ENCODE measurements at regions not wholly inside any gene's neighbourhood (a gene's known extent, or its start where the extent isn't known, plus 50 kb on each side); places are given as distances from the start of the nearest gene placed in this dataset.

DNA sequence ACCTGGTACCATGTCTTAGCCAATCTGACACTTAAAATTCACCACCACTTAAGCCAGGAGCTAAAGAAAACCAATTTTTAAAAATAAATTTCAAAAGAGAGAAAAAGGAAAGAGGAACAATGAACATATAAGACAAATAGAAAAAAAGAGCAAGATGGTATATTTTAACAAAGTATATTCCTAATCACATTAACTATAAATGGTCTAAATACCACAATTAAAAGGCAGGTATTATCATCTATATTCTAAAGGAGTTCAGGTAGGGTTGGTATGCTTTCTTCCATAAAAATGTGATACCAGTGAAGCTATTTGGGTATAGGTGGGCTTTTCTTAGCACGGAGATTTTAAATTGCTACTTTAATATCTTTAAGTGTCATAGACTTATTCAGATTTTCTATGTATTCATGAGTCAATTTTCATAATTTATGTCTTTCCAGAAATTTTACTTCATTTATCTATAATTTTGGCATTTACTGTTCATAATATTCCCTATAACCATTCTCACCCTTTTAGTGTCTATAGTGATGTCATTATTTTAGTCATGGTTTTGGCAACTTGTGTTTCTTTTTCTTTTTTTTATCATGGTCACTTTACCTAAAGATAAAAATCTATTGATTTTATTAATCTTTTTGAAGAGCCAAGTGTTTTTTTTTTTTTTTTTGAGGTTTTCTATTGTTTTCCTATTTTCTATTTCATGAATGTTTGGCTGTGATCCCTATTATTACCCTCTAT, 56.5 kb upstream of the IGLL5 start:
- Mint-ChIP-seq H3K4me3 (no peak overlapping the region), H3K4me1 (no peaks in the 10 kb centered on the region), H3K36me3 (ENCODE audit: low read depth) (no peaks in the 10 kb centered on the region), H3K9me3 (no peaks in the 10 kb centered on the region), H3K27ac (no peak overlapping the region), H3K27me3 (no peaks in the 10 kb centered on the region)
- ATAC-seq (no peak), DNase-seq (no peak)

- no peak overlapping the region for H3K4me3 Mint-ChIP-seq
- no peaks in the 10 kb centered on the region for H3K9me3 Mint-ChIP-seq
- DNase-seq (no peak), ATAC-seq (no peak)
- H3K27ac Mint-ChIP-seq: no peak overlapping the region
- no peaks in the 10 kb centered on the region for H3K27me3 Mint-ChIP-seq
- H3K36me3 Mint-ChIP-seq (ENCODE audit: low read depth): no peaks in the 10 kb centered on the region
- peaks cover 7% of the 10 kb centered on the region for H3K4me1 Mint-ChIP-seq
Measured at GRCh38 chr22:22833059-22833458, 54.6 kb upstream of the IGLL5 start.

DNA sequence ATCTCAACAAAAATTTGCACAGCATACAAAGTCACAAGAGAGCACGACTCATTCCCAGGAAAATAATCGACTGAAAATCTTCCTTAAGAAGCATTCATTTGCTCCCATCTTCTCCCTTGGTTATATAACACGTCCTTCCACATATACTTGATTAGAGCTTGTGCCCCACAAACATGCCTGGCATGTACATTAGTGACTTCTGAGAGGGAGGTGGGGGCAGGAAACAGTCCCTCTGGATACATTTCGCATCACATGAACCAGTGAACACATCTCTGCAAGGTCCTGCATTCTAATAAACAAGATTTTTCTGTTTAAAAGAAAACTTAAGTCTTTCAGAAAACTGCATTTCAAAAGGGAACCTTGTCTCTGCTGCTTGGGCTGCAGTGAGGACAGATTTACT, 54.1 kb upstream of the IGLL5 start:
- no peak for DNase-seq
- Mint-ChIP-seq H3K36me3 (ENCODE audit: low read depth) (no peaks in the 10 kb centered on the region), H3K4me1 (peaks cover 10% of the 10 kb centered on the region), H3K27ac (no peak overlapping the region), H3K27me3 (no peaks in the 10 kb centered on the region), H3K9me3 (no peaks in the 10 kb centered on the region), H3K4me3 (no peak overlapping the region)
- no peak for ATAC-seq

DNA sequence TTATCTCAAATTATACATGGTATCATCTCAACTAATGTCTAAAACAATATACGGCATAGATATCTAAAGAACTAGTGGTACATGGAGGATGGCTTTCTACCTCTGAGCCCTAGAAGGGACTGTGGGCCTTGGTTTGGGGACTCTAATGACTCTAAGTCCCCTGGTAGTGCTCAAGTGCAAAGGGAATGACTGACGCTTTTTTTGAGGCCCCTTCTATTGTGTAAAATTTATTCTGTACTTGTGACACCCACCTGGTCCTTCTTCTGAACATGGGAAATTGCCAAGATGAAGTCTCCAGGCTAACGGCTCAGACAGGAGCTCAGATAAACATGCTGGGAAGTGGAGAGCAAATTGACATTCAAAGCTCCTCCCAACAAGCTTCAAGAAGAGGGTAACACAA, 53.4 kb upstream of the IGLL5 start:
- ATAC-seq (no peak), DNase-seq (no peak)
- H3K9me3 Mint-ChIP-seq: no peaks in the 10 kb centered on the region
- no peaks in the 10 kb centered on the region for H3K27me3 Mint-ChIP-seq
- H3K4me1 Mint-ChIP-seq: peaks cover 14% of the 10 kb centered on the region
- no peaks in the 10 kb centered on the region for H3K36me3 Mint-ChIP-seq (ENCODE audit: low read depth)
- no peak overlapping the region for H3K27ac Mint-ChIP-seq
- H3K4me3 Mint-ChIP-seq: no peak overlapping the region

GRCh38 chr22:22834783-22835182, 52.8 kb upstream of the IGLL5 start:
- H3K27ac Mint-ChIP-seq: no peak overlapping the region
- no peak for ATAC-seq
- H3K4me1 Mint-ChIP-seq: peaks cover 14% of the 10 kb centered on the region
- DNase-seq: no peak
- no peaks in the 10 kb centered on the region for H3K36me3 Mint-ChIP-seq (ENCODE audit: low read depth)
- no peaks in the 10 kb centered on the region for H3K27me3 Mint-ChIP-seq
- no peaks in the 10 kb centered on the region for H3K9me3 Mint-ChIP-seq
- no peak overlapping the region for H3K4me3 Mint-ChIP-seq

GRCh38 chr22:22835242-22835641, 52.4 kb upstream of the IGLL5 start:
- Mint-ChIP-seq H3K27me3 (no peaks in the 10 kb centered on the region), H3K4me1 (peaks cover 14% of the 10 kb centered on the region), H3K27ac (no peak overlapping the region), H3K4me3 (no peak overlapping the region), H3K36me3 (ENCODE audit: low read depth) (no peaks in the 10 kb centered on the region), H3K9me3 (no peaks in the 10 kb centered on the region)
- ATAC-seq (no peak), DNase-seq (no peak)

DNA sequence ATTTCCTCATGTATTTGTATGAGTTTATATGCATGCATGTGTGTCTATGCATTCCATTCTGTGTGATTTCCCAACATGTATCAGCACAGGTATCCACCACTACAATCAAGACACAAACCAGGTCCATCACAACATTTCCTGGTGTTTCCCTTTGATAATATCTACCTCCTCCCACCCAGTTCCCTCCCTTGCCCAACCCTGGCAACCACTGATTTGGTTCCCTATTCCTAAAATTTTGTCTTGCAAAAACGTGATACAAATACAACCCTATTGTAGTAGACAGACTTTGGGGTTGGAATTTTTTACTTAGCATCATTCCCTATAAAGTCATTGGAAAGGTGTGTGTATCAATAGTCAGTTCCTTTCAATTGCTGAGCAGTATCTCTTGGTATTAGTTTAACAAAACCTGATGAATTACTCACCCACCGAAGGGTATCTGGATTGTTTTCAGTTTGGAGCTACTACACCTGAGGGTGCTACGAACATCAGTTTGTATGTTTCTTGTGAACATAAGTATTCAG, 51.8 kb upstream of the IGLL5 start:
- H3K4me1 Mint-ChIP-seq: peaks cover 14% of the 10 kb centered on the region
- H3K36me3 Mint-ChIP-seq (ENCODE audit: low read depth): no peaks in the 10 kb centered on the region
- H3K27ac Mint-ChIP-seq: no peak overlapping the region
- no peaks in the 10 kb centered on the region for H3K9me3 Mint-ChIP-seq
- ATAC-seq (no peak), DNase-seq (no peak)
- no peaks in the 10 kb centered on the region for H3K27me3 Mint-ChIP-seq
- H3K4me3 Mint-ChIP-seq: no peak overlapping the region

DNA sequence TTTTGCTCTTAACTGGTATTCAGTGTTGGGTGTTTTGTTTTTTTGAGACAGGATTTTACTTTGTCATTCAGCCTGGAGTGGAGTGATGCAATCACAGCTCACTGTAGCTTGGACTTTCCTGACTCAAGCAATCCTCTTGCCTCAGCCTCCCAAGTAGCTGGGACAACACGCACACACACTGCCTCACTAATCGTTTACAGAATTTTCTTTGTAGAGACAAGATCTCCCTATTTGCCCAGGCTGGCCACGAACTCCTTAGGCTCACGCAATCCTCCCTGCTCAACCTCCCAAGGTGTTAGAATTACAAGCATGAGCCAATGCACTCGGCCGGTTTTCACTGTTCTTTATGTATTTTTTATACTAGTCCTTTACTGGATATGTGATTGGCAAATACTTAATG, 51.0 kb upstream of the IGLL5 start:
- no peak for DNase-seq
- H3K4me3 Mint-ChIP-seq: no peak overlapping the region
- ATAC-seq: no peak
- H3K27ac Mint-ChIP-seq: no peak overlapping the region
- H3K36me3 Mint-ChIP-seq (ENCODE audit: low read depth): no peaks in the 10 kb centered on the region
- H3K27me3 Mint-ChIP-seq: no peaks in the 10 kb centered on the region
- H3K4me1 Mint-ChIP-seq: peaks cover 14% of the 10 kb centered on the region
- H3K9me3 Mint-ChIP-seq: no peaks in the 10 kb centered on the region

Measured in activated naive CD8-positive, alpha-beta T cell treated with anti-CD3 and anti-CD28 coated beads, Interleukin-2, amount 50 U/mL, for 24 hours (primary cell).